Lung (tissue), 11 donors: ENCODE measurements at regions not wholly inside any gene's neighbourhood (a gene's known extent, or its start where the extent isn't known, plus 50 kb on each side); places are given as distances from the start of the nearest gene placed in this dataset.

Experiments
- ATAC-seq: fragments of 200-7000 bp; cut with Tn5 transposase; one replicate; pipeline ENCODE4 v1.9.1; 2020; ENCODE audit warnings: moderate number of reproducible peaks; ENCODE audit not compliant: insufficient read depth, low FRiP score
- DNase-seq, 3 donors: peaks; one replicate each; pipeline ENCODE4 v3.0.0-alpha.2; 2013 to 2017
- H3K27ac ChIP-seq, 2 donors: one replicate each; pipeline ENCODE4 v1.5.1; 2013; ENCODE audit warnings: mild to moderate bottlenecking in 2 of 2, moderate library complexity in 2 of 2, control low read depth in 1 of 2, inconsistent platforms in 1 of 2, low read depth in 1 of 2, low read length in 1 of 2
- H3K27me3 ChIP-seq, 3 donors: one replicate each; pipeline ENCODE4 v1.5.1; 2013; ENCODE audit warnings: low read length in 2 of 3; ENCODE audit not compliant: control insufficient read depth in 3 of 3, insufficient read depth in 3 of 3
- H3K36me3 ChIP-seq, 4 donors: one replicate each; pipeline ENCODE4 v1.5.1; 2013; ENCODE audit warnings: low read length in 4 of 4, mild to moderate bottlenecking in 1 of 4, moderate library complexity in 1 of 4; ENCODE audit not compliant: control insufficient read depth in 4 of 4, insufficient read depth in 4 of 4
- H3K4me1 ChIP-seq, 5 donors: one replicate each; pipeline ENCODE4 v1.5.1; 2013; ENCODE audit warnings: low read length in 5 of 5, mild to moderate bottlenecking in 2 of 5, moderate library complexity in 1 of 5; ENCODE audit not compliant: control insufficient read depth in 5 of 5, insufficient read depth in 5 of 5
- H3K4me3 ChIP-seq: one replicate; pipeline ENCODE4 v1.5.1; 2013; ENCODE audit warnings: mild to moderate bottlenecking, control low read depth, moderate library complexity
- H3K9ac ChIP-seq, 2 donors: one replicate each; pipeline ENCODE4 v1.5.1; 2013; ENCODE audit warnings: low read length in 2 of 2, control low read depth in 1 of 2; ENCODE audit not compliant: insufficient read depth in 1 of 2
- H3K9me3 ChIP-seq, 4 donors: one replicate each; pipeline ENCODE4 v1.5.1; 2013; ENCODE audit warnings: low read length in 3 of 4, mild to moderate bottlenecking in 1 of 4, moderate library complexity in 1 of 4; ENCODE audit not compliant: control insufficient read depth in 4 of 4, insufficient read depth in 3 of 4
- WGBS, 2 donors: extraction: QIAGEN DNeasy Blood & Tissue Kit; methylation state at CpG; one replicate each; pipeline ENCODE4 v1.1.7; 2013; 5-methylcytosine and 5-hydroxymethylcytosine counted together
- TF ChIP-seq, protein P1 (sequence below): IDR thresholded peaks from 2 replicates; pipeline ENCODE4 v1.5.1; 2012; ENCODE audit warnings: mild to moderate bottlenecking; ENCODE audit errors: control extremely low read depth, extremely low read depth
- donor health status: control.
- donor health status: control.
- donor health status: Bipolar disorder and iron deficiency.
- donor health status: healthy.
- donor health status: DM: yes; HTN: yes; CAD: no.

DNA sequence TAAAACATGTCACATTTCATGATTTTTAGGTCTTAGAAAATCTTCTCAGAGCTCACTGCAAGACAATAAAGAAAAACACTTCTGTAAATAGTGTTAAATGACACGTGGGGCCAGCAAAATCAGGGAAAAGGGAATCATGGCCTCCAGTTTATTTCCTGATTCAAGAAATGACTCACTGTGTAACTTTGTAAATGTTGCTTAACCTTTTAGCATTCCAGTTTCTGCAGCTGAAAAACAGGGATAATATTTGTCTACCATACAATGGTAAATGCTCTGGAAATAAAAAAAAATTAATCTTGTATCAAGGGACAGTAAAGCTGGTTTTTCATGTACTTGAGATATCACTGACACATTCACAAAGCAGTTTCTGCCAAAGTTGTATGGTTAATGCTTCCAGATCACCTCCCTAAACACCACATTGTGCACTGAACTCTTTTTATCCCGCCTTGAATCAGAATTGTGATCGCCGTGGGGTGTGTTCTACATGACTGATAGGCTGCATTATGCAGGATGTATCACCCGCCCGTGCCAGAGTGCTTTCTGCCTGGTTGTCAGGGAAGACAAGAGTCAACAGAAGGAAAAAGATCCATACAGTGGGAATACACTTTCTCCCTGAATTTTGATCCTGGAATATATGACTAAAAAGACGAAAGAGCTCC lies 238.8 kb downstream of the IKZF2 start:
- H3K27me3 ChIP-seq, result no peaks in the 10 kb centered on the region
- H3K27ac ChIP-seq, result no peak overlapping the region
- no peaks in the 10 kb centered on the region for H3K9me3 ChIP-seq
- H3K4me3 ChIP-seq, result no peak overlapping the region
- TF ChIP-seq, protein P1, sequence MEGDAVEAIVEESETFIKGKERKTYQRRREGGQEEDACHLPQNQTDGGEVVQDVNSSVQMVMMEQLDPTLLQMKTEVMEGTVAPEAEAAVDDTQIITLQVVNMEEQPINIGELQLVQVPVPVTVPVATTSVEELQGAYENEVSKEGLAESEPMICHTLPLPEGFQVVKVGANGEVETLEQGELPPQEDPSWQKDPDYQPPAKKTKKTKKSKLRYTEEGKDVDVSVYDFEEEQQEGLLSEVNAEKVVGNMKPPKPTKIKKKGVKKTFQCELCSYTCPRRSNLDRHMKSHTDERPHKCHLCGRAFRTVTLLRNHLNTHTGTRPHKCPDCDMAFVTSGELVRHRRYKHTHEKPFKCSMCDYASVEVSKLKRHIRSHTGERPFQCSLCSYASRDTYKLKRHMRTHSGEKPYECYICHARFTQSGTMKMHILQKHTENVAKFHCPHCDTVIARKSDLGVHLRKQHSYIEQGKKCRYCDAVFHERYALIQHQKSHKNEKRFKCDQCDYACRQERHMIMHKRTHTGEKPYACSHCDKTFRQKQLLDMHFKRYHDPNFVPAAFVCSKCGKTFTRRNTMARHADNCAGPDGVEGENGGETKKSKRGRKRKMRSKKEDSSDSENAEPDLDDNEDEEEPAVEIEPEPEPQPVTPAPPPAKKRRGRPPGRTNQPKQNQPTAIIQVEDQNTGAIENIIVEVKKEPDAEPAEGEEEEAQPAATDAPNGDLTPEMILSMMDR, result no peak
- peaks cover 0 to 9% (median 0%) of the 10 kb centered on the region in 5 donors for H3K4me1 ChIP-seq
- 68 to 77% methylated on average over 7 of the region's 7 CpGs for WGBS, 2 donors
- DNase-seq (peak in 1 of 3 donors; percentile 32), ATAC-seq (no peak)
- no peak overlapping the region for H3K9ac ChIP-seq
- H3K36me3 ChIP-seq, result no peaks in the 10 kb centered on the region

DNA sequence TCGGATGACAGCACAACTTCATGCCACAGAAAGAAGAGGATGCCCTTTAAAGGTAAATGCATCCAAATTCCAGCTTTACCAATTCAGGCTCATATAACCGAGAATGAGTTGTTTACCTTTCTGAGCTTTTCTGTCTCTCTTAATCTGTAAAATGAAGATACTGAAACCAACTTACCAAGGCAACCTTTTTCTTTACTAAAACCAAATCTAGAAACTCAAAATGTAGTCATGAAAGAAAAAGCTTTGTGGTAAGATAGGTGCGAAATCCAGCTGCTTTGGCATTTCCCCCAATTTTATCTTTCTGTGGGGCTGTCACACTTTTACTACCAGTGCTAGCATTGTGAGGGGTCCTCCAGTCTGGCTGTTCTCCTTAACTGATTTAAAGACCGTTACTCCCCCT lies 240.4 kb downstream of the IKZF2 start:
- WGBS, 2 donors, result 80 to 90% methylated on average over 4 of the region's 4 CpGs
- ATAC-seq (no peak), DNase-seq (no peak)
- Histone ChIP-seq H3K9me3 (no peaks in the 10 kb centered on the region), H3K4me3 (no peak overlapping the region), H3K9ac (no peak overlapping the region), H3K27ac (no peak overlapping the region), H3K27me3 (no peaks in the 10 kb centered on the region), H3K4me1 (peaks cover 0 to 9% (median 0%) of the 10 kb centered on the region in 5 donors), H3K36me3 (no peaks in the 10 kb centered on the region)
- TF ChIP-seq, protein P1, result no peak

DNA sequence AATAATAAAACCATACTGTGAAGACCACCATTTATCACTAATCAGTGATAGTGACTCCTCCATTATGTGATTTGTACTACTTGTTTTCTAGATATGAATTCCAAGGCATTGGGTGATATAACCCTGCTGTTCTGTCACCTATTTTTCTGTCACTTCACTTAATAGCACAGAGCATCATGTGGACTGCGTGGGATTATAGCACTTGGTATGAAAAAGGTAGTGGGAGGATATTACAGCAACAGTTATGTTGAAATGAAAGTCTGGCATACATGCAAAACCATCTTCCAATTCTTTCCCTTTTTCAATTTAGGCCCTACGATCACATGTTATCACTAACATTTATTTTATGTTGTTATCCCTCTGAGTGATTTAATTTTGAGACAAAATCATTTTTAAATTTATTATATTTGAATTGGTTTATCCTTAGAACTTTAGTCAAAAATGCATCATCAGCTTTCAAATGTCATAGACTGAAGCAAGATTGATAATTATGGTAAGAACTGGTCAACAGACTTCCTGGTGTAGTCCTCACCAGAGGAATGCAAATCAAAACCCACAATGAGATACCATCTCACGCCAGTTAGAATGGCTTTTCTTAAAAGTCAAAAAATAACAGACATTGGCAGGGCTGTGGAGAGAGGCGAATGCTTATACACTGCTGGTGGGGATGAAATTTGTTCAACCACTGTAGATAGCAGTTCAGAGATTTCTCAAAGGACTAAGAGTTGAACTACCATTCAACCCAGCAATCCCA lies 242.6 kb downstream of the IKZF2 start:
- WGBS, 2 donors, result 77 to 80% methylated on average over 4 of the region's 4 CpGs
- TF ChIP-seq, protein P1, result no peak

More for the DNA sequence above, 242.6 kb downstream of the IKZF2 start:
- Histone ChIP-seq H3K4me1 (peaks cover 0 to 9% (median 0%) of the 10 kb centered on the region in 5 donors), H3K36me3 (no peaks in the 10 kb centered on the region), H3K9me3 (no peaks in the 10 kb centered on the region), H3K27ac (no peak overlapping the region), H3K9ac (no peak overlapping the region), H3K27me3 (no peaks in the 10 kb centered on the region), H3K4me3 (no peak overlapping the region)
- DNase-seq (peak in 2 of 3 donors; percentile 7 to 49), ATAC-seq (no peak)
